GM12878 (cell line): ENCODE measurements at regions not wholly inside any gene's neighbourhood (a gene's known extent, or its start where the extent isn't known, plus 50 kb on each side); places are given as distances from the start of the nearest gene placed in this dataset.

Experiments used
- ATAC-seq: fragments of 200-7000 bp; cut with Tn5 transposase; 3 replicates; pipeline ENCODE4 v1.9.1; 2020; ENCODE audit warnings: mild to moderate bottlenecking, moderate library complexity
- BruUV-seq: library from RNA; stranded (reverse); fragments of 400-500 nt; replicated peaks from 2 replicates; lab custom pipeline; 2021; lab: Mats Ljungman, UMichigan
- CTCF ChIA-PET: fragments of 300-600 bp; sonication (Branson Sonifier 250); formaldehyde crosslinking; extraction: SDS; loops from one replicate; lab custom pipeline; 2021; ENCODE audit warnings: inconsistent platforms; lab: Yijun Ruan, JAX
- POLR2A ChIA-PET: fragments of 350-600 bp; formaldehyde crosslinking; extraction: SDS; loops from one replicate; lab custom pipeline; 2021; ENCODE audit warnings: inconsistent platforms; lab: Charles Lee
- RAD21 ChIA-PET: fragments of 300-600 bp; sonication (Branson Sonifier 250); formaldehyde crosslinking; loops from one replicate; lab custom pipeline; 2023; ENCODE audit warnings: antibody characterized with exemption; ENCODE audit not compliant: unreplicated experiment; lab: Charles Lee
- SMC1A ChIA-PET: fragments of 300-600 bp; sonication (Branson Sonifier 250); formaldehyde crosslinking; loops from one replicate; lab custom pipeline; 2023; ENCODE audit not compliant: unreplicated experiment, uncharacterized antibody; lab: Charles Lee
- DNase-seq: peaks from one replicate; pipeline ENCODE4 v3.0.0-alpha.2; 2011; ENCODE audit warnings: low read depth, low spot score
- FAIRE-seq: peaks from 3 replicates; lab custom pipeline; 2011; peaks lifted over from hg19 to GRCh38; lab: Jason Lieb, UNC
- H2AFZ ChIP-seq: 2 replicates; pipeline ENCODE4 v1.6.0; 2011; ENCODE audit warnings: low read depth, low read length, control low read depth; ENCODE audit not compliant: control insufficient read depth
- H3K27ac ChIP-seq: 2 replicates; pipeline ENCODE4 v1.5.1; 2011; ENCODE audit warnings: control low read depth; ENCODE audit not compliant: control insufficient read depth, insufficient read depth
- H3K27me3 ChIP-seq, 2 experiments: replicated peaks in 1 of 2; 2 replicates each; pipeline versions ENCODE4 v1.6.0 to v1.6.1; 2011; ENCODE audit warnings: low read length in 1 of 2; ENCODE audit not compliant: control insufficient read depth in 2 of 2, insufficient read depth in 2 of 2
- H3K36me3 ChIP-seq, 2 experiments: 2 replicates each; pipeline ENCODE4 v1.5.1; 2011; ENCODE audit warnings: low read length in 1 of 2; ENCODE audit not compliant: control insufficient read depth in 2 of 2, insufficient read depth in 2 of 2
- H3K4me1 ChIP-seq: 2 replicates; pipeline ENCODE4 v1.6.1; 2011; ENCODE audit warnings: mild to moderate bottlenecking, low read length, moderate library complexity, mixed read lengths; ENCODE audit not compliant: control insufficient read depth, insufficient read depth
- H3K4me2 ChIP-seq: 2 replicates; pipeline ENCODE4 v1.6.0; 2011; ENCODE audit warnings: control low read depth; ENCODE audit not compliant: control insufficient read depth, insufficient read depth
- H3K4me3 ChIP-seq: fragments of 200-600 bp; sonication (generic); 2 replicates; pipeline ENCODE4 v1.5.1; 2016
- H3K79me2 ChIP-seq: 2 replicates; pipeline ENCODE4 v1.6.0; 2011; ENCODE audit warnings: low read length; ENCODE audit not compliant: control insufficient read depth, insufficient read depth
- H3K9ac ChIP-seq: 2 replicates; pipeline ENCODE4 v1.8.0; 2011; ENCODE audit warnings: low read length, control low read depth, mixed read lengths; ENCODE audit not compliant: control insufficient read depth, insufficient read depth
- H3K9me3 ChIP-seq: replicated peaks from 3 replicates; pipeline ENCODE4 v1.5.1; 2011; ENCODE audit warnings: mild to moderate bottlenecking, low read length; ENCODE audit not compliant: control insufficient read depth, insufficient read depth
- H4K20me1 ChIP-seq: 2 replicates; pipeline ENCODE4 v1.6.0; 2011; ENCODE audit not compliant: control insufficient read depth, insufficient read depth
- CHD1 ChIP-seq: IDR thresholded peaks from 2 replicates; pipeline ENCODE4 v1.6.1; 2012; ENCODE audit warnings: low read depth, low read length, improper control_type of control experiment
- MLLT1 ChIP-seq: fragments of 450-650 bp; IDR thresholded peaks from 2 replicates; pipeline ENCODE4 v1.6.1; 2016; ENCODE audit warnings: mild to moderate bottlenecking
- WRNIP1 ChIP-seq: IDR thresholded peaks from 2 replicates; pipeline ENCODE4 v1.6.1; 2011; ENCODE audit warnings: low read depth, low read length, improper control_type of control experiment, borderline replicate concordance
- ZNF207 ChIP-seq: fragments of 450-650 bp; IDR thresholded peaks from 2 replicates; pipeline ENCODE4 v1.6.1; 2014; ENCODE audit warnings: antibody characterized with exemption, mild to moderate bottlenecking, borderline replicate concordance
- WGBS: methylation state at CpG from one replicate; pipeline ENCODE4 v1.1.6; 2016; ENCODE audit warnings: low lambda C conversion rate; ENCODE audit not compliant: insufficient replicate concordance, insufficient coverage; ENCODE audit errors: missing lambda C conversion rate; 5-methylcytosine and 5-hydroxymethylcytosine counted together
- in situ Hi-C: fragments of 300-500 bp; cut with MboI; formaldehyde crosslinking; loops from 9 replicates; pipeline ENCODE4 v1.14.3; 2018; ENCODE audit warnings: mixed read lengths
- intact Hi-C: fragments of 100-400 bp; cut with micrococcal nuclease; formaldehyde crosslinking; loops from one replicate; pipeline ENCODE4 v1.14.2; 2022; ENCODE audit not compliant: unreplicated experiment

DNA sequence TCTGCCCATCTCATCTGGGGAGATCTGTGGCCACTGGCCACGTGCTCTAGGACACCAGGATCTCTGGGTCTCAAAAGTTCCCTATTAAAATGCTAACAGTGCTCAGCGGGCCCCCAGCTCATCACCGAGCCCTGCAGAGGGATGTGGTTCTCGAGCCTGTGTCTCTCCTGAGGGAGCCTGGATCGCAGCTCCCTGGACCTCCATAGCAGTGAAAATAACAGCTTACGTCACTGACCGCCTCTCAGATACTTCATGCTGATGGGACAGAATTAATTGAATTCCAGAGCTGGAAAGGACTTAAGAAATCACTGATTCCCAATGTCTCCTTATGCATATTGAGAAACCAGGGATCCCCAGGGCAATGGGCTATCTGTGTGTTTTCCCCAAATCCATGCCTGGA lies 90.0 kb downstream of the GALR1 start:
- in situ Hi-C loops = no loop called here
- SMC1A ChIA-PET = no interaction called here
- no TSS peak for BruUV-seq
- no peak for DNase-seq
- H3K9me3 ChIP-seq = no peaks in the 10 kb centered on the region
- no peak for TF ChIP-seq CHD1
- TF ChIP-seq, all 136 proteins: peak for 0
- H3K4me3 ChIP-seq = no peak overlapping the region
- no peak for ATAC-seq
- no peaks in the 10 kb centered on the region for H3K27me3 ChIP-seq
- no peaks in the 10 kb centered on the region for H4K20me1 ChIP-seq
- WGBS = 34% methylated on average over 7 of the region's 7 CpGs
- H2AFZ ChIP-seq = no peak overlapping the region
- ChIA-PET RAD21 (no interaction called here), CTCF (no interaction called here), POLR2A (no interaction called here)
- no peaks in the 10 kb centered on the region for H3K4me1 ChIP-seq
- H3K4me2 ChIP-seq = no peak overlapping the region
- no peaks in the 10 kb centered on the region for H3K36me3 ChIP-seq
- intact Hi-C loops = no loop called here
- H3K9ac ChIP-seq = no peak overlapping the region
- FAIRE-seq = no peak
- no peaks in the 10 kb centered on the region for H3K79me2 ChIP-seq
- no peak overlapping the region for H3K27ac ChIP-seq

DNA sequence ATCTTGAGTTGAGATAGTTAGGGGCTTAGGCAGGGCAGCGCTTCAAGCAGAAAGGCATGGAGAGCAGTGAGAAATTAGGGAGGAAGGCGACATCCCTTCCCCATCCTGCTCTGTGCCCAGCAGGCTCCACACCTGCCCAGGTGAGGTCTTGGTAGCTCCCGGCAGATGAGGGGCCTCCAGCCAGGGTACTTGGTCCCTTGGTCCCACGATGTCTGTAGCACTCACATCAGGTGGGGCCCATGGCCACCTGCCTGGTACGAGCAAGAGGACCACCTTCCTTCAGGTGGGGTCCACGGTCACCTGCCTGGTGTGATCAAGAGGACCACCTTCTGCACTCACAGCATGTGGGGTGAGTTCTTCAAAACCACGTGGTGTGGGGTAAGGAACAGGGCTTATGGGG lies 91.2 kb downstream of the GALR1 start:
- no TSS peak for BruUV-seq
- 8% methylated on average over 7 of the region's 7 CpGs for whole genome bisulfite sequencing
- no peak for ATAC-seq

More for the DNA sequence above, 91.2 kb downstream of the GALR1 start:
- CTCF ChIA-PET = no interaction called here
- intact Hi-C loops = no loop called here
- in situ Hi-C loops = no loop called here
- FAIRE-seq (no peak), DNase-seq (no peak)
- Histone ChIP-seq H3K9ac (no peak overlapping the region), H3K4me3 (no peak overlapping the region), H3K27me3 (no peaks in the 10 kb centered on the region), H3K4me2 (no peak overlapping the region), H3K4me1 (no peaks in the 10 kb centered on the region), H4K20me1 (no peaks in the 10 kb centered on the region), H3K27ac (no peak overlapping the region), H3K79me2 (no peaks in the 10 kb centered on the region), H3K36me3 (no peaks in the 10 kb centered on the region), H3K9me3 (no peaks in the 10 kb centered on the region), H2AFZ (no peak overlapping the region)
- POLR2A ChIA-PET = no interaction called here
- no peak for TF ChIP-seq ZNF207
- no peak for TF ChIP-seq MLLT1
- TF ChIP-seq WRNIP1 = no peak
- RAD21 ChIA-PET = no interaction called here
- SMC1A ChIA-PET = no interaction called here
